Right lobe of liver (tissue), 4 donors: ENCODE measurements at regions not wholly inside any gene's neighbourhood (a gene's known extent, or its start where the extent isn't known, plus 50 kb on each side); places are given as distances from the start of the nearest gene placed in this dataset.

Experiments used
- POLR2A ChIP-seq: fragments of 450-650 bp; IDR thresholded peaks from one replicate; pipeline ENCODE4 v1.6.1; 2017; ENCODE audit warnings: antibody characterized with exemption, mild to moderate bottlenecking
- TF ChIP-seq, protein P1 (sequence below), 4 donors: fragments of 200-600 bp in 3 of 4; fragments of 450-650 bp in 1 of 4; IDR thresholded peaks; one replicate each; pipeline versions ENCODE4 v1.5.1 to v1.8.0; 2016 to 2022; ENCODE audit warnings: antibody characterized with exemption in 4 of 4, mild to moderate bottlenecking in 2 of 4
- donor health status: DM: no; HTN: no; CAD: no.
- donor health status: DM: no; HTN: no; CAD: no.
- donor health status: DM: no; HTN: yes; CAD: no.

GRCh38 chr11:127443297-127443696 is 442.7 kb upstream of the KIRREL3 start:
- TF ChIP-seq, protein P1, sequence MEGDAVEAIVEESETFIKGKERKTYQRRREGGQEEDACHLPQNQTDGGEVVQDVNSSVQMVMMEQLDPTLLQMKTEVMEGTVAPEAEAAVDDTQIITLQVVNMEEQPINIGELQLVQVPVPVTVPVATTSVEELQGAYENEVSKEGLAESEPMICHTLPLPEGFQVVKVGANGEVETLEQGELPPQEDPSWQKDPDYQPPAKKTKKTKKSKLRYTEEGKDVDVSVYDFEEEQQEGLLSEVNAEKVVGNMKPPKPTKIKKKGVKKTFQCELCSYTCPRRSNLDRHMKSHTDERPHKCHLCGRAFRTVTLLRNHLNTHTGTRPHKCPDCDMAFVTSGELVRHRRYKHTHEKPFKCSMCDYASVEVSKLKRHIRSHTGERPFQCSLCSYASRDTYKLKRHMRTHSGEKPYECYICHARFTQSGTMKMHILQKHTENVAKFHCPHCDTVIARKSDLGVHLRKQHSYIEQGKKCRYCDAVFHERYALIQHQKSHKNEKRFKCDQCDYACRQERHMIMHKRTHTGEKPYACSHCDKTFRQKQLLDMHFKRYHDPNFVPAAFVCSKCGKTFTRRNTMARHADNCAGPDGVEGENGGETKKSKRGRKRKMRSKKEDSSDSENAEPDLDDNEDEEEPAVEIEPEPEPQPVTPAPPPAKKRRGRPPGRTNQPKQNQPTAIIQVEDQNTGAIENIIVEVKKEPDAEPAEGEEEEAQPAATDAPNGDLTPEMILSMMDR (IDR thresholded peaks at IDR 0.05), result no peak
- TF ChIP-seq POLR2A, result no peak
